Fibroblast of pulmonary artery (primary cell): ENCODE measurements at regions not wholly inside any gene's neighbourhood (a gene's known extent, or its start where the extent isn't known, plus 50 kb on each side); places are given as distances from the start of the nearest gene placed in this dataset.

Experiments
- DNase-seq: peaks from one replicate; pipeline ENCODE4 v3.0.0-alpha.2; 2010; ENCODE audit warnings: low read depth
- H3K4me3 ChIP-seq: replicated peaks from 2 replicates; pipeline ENCODE4 v1.5.1; 2011; ENCODE audit warnings: low read depth, mild to moderate bottlenecking, control low read depth, low read length, moderate library complexity
- TF ChIP-seq, protein P1 (sequence below): IDR thresholded peaks from 2 replicates; pipeline ENCODE4 v1.5.1; 2011; ENCODE audit warnings: mild to moderate bottlenecking, control low read depth, low read length, inconsistent platforms; ENCODE audit errors: missing control alignments

DNA sequence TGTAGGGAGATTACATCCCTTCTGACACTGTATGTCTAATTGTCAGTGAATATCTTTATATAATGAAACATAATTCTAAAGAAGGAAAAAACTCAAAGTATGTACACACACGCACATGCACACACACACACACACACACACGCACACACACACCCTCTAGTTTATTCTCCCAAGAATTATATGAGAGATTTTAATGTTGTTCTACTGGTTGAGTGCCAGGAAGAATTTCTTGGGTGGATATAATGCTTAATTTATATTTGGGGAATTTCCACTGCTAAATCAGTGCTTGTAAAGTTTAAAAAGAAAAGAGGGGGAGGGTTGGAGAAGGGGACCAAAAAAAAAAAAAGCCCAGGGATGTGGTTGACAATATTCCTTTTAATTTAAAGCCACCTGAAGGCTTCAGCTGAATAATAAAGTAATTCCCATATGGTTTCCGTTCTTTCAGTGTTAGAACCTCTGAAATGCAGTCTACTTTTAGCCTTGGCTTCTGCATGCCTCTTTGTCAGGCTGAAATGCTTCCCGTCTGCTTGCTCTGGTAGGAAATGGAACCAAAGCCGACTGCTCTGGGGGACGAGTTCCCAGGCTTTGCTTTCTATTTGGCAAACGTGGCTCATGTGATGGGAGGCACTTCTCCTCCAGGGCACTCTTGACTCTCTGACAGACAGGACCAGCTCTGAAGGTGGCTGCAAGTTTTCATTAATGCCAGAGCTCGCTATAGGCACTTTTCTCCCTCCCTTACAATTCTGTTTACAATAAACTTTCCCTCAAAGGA, 225.4 kb downstream of the PRL start:
- H3K4me3 ChIP-seq, result peak overlapping the region; percentile 36
- TF ChIP-seq, protein P1, sequence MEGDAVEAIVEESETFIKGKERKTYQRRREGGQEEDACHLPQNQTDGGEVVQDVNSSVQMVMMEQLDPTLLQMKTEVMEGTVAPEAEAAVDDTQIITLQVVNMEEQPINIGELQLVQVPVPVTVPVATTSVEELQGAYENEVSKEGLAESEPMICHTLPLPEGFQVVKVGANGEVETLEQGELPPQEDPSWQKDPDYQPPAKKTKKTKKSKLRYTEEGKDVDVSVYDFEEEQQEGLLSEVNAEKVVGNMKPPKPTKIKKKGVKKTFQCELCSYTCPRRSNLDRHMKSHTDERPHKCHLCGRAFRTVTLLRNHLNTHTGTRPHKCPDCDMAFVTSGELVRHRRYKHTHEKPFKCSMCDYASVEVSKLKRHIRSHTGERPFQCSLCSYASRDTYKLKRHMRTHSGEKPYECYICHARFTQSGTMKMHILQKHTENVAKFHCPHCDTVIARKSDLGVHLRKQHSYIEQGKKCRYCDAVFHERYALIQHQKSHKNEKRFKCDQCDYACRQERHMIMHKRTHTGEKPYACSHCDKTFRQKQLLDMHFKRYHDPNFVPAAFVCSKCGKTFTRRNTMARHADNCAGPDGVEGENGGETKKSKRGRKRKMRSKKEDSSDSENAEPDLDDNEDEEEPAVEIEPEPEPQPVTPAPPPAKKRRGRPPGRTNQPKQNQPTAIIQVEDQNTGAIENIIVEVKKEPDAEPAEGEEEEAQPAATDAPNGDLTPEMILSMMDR, result no peak
- peak; percentile 71 for DNase-seq

DNA sequence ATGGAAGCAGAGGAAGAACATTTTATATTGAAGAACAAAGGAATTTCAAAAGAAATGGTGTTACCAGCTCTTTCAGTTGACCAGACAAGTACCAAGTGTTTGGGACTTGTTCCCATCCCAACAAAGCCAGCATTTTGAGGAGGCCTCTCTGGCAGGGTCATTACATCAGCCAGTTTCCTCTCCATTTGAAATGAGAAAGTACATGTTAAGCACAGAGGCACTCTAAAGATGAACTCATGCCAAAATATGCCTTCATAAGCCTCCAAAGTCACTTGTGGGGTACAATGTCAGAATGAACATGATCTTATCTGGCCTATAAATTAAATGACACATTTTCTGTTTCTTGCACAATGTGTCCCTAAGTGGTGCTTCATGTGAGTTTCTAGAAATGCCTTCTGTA, 223.9 kb downstream of the PRL start:
- peak; percentile 37 for DNase-seq
- TF ChIP-seq, protein P1, result no peak
- H3K4me3 ChIP-seq, result no peak overlapping the region

DNA sequence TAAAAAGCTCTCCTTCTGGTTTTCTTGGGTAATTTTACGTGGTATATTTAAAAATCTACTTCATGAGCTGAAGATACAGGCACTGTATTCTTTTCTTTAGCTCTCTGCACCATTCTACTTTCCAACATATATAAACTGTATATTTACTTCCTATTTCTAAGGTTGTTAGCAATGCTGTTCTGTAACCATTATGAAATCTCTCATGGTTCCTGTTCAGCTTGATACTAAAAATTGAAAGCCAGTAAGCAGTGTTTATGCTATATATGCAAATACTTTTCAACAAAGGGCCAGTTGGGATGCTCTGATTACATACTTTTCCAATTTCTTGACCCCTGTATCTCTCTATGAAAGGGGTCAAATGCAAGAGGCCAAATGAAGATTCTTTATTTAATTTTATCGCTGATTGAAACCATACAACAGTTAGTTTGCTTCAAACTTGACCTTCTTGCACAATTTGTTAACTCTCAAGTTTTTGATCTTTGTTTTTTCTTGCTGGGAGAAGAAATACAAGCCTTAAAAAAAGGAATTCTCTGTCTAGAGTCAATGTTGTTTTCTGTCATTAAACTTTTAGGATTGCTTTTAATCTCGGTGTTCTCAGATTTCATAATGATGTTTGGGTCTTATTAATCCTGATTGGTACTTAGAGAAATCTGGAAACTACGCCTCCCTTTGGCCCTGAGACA, 223.2 kb downstream of the PRL start:
- TF ChIP-seq, protein P1, result no peak
- H3K4me3 ChIP-seq, result no peak overlapping the region
- no peak for DNase-seq

DNA sequence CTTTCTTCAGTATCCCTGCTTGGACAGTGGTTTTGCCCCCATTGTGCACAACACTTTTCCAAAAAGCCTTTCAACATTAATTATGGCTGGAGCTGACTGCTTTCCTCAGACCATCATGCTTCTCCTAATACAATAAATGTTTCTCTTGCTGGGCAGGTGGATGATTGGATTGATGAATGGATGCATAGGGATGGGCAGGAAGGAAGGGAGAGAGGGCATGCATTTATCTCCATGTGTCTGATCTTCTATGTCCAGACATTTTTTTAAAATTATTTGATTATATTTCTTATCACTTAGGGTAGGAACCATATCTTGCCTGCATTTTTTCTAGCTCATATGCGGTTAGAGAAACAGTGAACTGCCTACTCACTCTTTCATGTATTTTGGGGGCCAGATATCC, 218.5 kb downstream of the PRL start:
- no peak overlapping the region for H3K4me3 ChIP-seq
- no peak for DNase-seq
- TF ChIP-seq, protein P1, result no peak

DNA sequence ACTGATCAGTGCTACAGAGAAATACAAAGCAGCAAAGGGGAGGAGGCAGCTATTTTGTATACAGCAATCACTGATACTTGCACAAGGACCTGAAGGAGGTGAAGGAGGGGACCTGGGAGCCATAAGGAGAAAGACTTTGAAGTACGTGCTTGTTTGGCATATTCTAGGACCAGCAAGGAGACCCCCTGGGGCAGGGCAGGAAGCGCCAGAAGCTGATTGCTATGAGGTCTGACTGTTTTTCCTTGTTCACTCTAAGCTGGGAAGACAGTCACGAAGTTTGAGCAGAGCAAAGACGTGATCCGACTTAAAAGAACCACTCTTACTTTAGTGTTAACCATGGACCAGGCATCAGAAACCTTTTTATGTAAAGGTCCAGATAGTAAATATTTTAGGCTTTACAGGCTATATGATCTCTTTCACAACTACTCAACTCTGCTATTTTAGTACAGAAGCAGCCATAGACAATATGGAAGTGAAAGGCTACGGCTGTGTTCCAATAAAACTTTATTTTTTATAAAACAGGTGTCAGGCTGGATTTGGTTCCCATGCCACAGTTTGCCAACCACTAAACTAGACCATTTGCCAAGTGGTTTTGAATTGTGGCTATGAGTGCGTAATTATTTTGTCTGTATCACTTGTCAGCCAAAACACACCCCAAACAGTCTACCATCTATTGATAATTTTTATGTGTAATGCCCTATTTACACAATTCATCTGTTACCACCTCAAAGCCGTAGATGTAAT, 217.9 kb downstream of the PRL start:
- DNase-seq, result no peak
- TF ChIP-seq, protein P1, result no peak
- H3K4me3 ChIP-seq, result no peak overlapping the region

DNA sequence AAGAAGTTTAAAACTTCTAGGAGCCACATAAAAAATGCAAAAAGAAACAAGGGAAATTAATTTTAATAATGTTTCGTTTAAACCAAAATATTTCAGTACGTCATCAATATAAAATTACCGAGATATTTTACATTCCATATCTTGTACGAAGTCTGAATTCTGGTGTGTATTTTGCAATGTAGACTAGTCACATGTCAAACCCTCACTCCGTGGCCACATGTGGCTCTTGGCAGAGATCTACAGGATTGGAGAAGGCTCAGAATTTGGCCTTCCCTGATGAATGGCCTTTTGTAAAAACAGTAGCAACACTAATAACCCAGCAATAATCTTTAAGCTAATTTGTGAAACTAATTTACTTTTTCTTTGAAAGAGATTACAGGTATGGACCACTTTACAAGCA, 217.1 kb downstream of the PRL start:
- TF ChIP-seq, protein P1, result no peak

More for the DNA sequence above, 217.1 kb downstream of the PRL start:
- peak; percentile 50 for DNase-seq
- H3K4me3 ChIP-seq, result no peak overlapping the region
